ENCODE measurements at regions not wholly inside any gene's neighbourhood (a gene's known extent, or its start where the extent isn't known, plus 50 kb on each side); places are given as distances from the start of the nearest gene placed in this dataset.

DNA sequence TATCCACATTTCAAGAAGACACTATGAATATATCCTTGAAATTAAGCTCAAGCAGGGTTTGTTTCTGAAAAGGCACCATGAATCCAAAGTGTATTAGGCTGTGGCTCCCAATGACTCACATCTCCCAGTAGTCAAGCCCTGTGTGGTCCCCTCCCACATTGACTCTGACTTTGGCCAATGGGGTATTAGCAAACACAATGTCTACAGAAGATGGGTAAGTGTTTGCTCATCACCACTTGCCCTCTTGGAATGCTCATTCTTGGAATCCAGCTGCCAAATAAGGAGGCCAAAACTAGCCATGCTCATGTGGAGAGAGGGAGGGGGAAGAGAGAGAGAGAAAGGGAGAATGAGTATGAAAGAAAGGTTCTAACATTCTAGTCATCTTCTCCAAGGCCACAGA is 490.0 kb downstream of the TXNL1 start:
- TF ChIP-seq POLR2A (IDR thresholded peaks at IDR 0.05; ENCODE audit: low read depth, low read length), result no peak
- TF ChIP-seq TAF1 (IDR thresholded peaks at IDR 0.05; ENCODE audit: borderline replicate concordance, low read depth, low read length), result no peak

Data from GM12892 (cell line).